DMS53 (cell line): ENCODE measurements at regions not wholly inside any gene's neighbourhood (a gene's known extent, or its start where the extent isn't known, plus 50 kb on each side); places are given as distances from the start of the nearest gene placed in this dataset.

Experiments
- DNase-seq: peaks from one replicate; lab custom pipeline; 2025; lab: John Stamatoyannopoulos, UW

DNA sequence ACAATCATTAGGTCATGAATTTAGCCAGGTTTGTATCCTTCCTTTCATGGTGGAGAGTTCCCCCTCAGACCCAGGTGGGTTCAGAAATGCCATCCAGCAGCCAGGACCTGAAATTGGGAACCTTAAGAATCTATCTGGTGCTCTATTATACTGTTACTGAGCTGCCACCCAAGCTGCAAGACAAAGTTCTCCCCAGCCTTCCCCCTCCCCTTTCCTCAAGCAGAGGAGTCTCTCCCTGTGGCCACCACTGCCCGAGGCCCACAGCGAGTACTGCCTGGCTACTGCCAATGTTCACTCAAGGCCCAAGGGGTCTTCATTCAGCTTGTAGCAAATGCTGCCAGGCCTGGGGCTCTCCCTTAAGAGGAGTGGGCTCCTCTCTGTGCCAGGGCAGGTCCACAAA, 133.8 kb downstream of the TMEM38B start:
- DNase-seq = no peak

DNA sequence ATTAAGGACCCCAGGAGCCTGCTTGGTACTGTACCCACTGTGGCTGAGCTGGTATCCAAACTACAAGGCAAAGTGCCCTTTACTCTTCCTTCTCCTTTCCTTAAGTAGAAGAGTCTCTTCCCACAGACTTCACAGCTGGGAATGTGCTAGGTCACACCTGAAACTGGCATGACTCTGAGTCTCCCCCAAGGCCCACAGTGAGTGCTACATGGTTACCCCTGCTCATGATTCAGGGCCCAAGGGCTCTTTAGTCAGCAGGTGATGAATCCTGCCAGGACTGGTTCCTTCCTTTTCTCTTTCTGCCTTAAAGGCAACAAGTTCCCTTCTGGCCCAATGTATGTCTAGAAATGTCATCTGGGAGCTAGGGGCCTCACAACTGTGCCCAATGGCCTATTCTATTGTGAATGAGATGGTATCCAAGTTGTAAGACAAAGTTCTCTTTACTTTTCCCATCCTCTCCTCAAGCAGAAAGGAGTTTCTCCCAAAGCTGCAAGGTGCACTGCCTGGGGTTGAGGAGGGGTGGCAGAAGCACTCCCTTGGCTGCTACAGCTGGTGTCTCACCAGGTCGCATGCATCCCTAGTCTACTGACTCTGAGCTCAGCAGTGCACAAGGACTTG, 134.4 kb downstream of the TMEM38B start:
- no peak for DNase-seq

DNA sequence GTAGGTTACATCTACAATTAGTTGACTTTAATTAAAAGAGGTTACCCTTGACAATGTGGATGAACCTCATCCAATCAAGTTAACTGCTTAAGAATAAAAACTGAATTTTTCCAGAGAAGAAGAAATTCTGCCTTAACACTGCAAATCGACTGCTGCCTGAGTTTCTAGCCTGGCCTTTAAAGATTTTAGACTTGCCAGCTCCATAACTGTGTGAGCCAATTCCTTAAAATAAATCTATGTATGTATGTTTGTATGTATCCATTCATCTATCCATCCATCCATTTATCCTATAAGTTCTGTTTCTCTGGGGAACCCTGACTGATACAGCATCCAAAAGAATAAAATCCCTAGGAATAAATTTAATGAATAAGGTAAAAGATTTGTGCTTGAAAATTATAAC, 136.1 kb downstream of the TMEM38B start:
- DNase-seq = no peak

DNA sequence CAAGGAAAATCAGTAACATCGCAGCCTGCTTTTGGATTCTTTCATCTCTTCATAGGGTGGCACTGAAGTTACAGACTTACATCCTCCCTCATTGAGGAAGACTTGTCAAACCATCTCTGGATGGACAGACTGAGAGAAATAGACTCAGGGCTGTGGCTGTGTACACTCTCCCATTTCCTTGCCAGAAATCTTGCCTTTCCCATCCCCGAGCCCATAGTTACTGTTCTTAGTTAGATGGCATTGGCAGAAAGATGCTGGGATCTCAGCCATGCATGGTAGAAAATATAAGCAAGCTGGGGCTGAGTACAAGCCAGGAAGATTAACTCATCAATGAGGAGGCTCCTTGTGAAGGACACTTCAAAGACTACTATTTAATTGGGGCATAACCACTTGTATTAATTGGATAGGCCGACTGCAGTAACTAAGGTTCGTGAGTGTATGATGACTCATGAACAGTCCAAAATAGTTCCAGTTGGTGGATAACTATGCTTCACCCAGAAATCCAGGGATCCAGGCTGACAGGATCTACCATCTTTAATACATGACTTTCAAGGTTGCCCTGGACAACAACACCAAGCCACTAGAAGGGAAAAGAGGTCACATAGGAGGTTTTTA, 137.9 kb downstream of the TMEM38B start:
- no peak for DNase-seq

DNA sequence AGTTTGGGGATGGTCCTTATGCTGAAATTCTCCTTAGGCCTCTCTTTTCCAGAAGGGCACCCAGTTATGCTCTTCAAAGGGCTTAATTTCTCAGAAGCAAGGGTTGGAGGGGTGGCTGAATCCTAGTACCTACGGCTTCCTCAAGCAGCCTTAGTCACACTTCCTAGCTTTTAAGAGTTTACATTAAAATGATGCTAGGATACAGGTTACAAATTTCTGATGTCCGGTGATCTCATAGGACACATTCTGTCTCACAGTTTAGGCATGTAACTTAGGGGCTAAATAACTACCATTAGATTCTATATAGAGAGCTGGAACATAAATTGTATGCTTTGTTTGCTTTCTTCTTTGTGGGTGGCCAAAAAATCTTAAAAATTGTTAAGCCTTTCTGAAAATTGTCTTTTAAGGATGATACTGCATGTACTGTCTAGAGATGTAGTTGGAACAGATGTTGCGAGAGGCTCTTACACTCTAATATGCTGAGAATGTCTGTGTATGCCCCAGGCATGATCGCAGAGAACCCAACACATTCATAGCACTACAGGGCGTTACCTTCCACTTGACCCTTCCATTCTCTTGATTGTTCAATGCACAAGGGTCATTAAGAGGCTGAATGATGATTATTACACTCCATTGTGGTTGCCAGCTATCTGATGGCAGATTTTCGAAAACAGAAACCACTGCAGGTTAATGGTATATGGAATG, 139.1 kb downstream of the TMEM38B start:
- DNase-seq = no peak

DNA sequence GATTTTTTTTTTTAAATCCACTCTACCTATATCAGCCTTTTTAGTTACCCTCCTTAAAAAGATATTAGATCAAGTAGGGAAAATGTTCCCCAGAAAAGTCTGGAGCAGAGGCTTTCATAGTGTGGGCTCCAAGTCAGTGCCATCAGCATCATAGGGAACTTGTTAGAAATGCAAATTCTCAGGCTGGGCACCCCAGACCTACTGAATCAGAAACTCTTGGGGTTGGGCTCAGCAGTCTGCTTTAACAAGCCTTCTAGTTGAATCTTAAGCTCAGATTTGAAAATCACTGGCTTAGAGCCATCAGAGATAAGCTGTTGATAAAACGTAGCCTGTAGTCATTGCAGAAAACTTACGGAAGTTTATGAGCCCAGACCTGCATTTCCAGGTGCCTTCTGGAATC, 140.1 kb downstream of the TMEM38B start:
- no peak for DNase-seq

DNA sequence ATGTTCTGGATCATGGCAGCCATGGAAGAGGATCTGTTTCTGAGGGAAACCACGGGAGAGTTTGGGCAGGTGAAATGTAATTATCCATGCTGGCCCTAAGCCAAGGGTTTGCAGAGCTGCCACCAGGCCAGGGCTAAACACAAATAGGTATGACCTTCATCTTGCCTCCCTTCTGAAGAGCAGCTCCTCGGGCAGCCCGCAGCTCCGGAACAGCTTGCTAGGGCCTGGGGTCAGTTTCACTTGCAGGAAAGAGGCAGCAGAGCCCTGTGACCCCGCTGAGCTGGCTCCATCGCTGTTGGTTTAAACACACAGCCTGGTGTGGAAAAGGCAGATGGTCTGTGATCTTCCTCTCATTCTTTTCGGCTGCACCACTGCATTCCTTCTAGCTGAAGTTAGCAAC, 141.4 kb downstream of the TMEM38B start:
- DNase-seq = peak; percentile 34

DNA sequence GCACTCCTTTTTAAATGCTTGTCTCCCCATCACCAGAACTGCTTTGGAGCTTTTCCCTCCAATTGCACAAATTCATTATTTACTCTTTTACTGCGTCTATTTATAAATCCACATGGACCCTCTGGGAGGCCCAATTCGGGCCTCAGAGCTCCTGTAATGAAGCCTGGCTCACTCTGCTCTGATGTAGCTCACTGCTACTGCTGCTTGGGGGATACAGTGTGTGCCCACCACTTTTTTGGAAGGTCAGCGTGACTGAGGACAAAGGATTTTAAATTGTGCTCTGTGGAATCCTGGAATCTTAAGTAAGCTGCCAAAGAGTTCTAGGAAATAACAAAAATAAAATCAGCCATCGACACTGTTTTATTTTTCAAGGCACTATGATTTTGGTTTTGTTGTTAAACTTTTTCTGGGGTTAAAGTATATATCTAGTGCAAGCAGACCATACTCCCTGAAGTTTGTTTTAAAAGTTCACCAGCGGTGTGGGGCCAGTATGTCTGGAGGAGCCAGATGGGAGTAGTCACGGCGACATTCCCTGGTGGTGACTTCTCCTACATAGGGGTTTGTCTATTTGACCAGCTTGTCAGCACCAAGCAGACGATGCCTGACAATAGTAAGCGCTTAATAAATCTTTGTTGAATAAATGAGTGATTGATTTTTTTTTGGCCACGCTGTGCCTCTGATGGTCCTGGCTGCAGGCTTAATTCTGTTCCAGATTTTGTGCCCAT, 142.8 kb downstream of the TMEM38B start:
- DNase-seq = no peak

DNA sequence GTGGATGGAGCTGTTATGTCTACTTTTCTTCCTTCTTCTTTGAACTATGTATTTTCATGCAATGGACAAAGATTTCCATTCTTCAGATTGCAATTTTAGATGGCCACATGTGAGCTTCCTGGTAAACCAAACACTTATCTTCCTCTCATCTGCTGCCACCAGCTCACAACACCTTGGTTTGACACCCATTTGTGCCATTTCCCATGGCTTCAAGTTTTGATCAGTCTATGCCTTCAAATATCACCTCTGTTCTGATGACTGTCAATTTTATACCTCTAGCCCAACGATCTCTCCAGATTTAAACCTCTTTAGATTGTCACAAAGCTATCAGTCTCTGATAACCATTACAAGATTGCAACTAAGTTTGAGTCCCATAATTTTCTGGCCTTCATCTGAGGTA, 147.2 kb downstream of the TMEM38B start:
- no peak for DNase-seq

DNA sequence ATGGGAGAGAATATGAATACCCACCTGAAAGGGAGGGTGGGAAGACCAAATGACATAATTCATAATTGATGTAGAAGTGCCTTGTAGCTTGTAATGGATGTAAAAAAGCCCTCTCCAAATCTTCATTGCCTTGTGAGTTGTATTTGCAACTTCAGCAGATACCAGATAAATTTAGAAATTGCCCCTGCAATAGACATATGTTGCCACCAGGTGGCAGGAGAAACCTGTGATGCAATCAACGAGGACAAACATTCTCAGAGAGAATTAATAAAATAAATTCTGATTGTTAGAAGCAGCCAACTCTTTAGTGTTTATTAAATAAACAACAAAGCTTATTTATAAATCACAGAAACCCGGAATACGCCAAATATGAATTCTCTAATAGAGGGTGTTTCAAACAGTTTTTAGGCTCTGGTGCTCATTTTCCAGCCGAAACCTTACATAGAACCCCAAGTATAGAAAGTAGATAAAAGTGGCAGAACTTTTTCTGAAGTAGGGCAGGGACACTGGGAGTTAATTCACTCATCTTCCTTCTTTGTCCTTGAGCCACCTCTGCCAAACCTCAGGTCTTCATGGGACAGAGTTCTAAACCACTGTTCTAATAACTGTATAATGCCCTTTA, 147.8 kb downstream of the TMEM38B start:
- DNase-seq = peak; percentile 54

DNA sequence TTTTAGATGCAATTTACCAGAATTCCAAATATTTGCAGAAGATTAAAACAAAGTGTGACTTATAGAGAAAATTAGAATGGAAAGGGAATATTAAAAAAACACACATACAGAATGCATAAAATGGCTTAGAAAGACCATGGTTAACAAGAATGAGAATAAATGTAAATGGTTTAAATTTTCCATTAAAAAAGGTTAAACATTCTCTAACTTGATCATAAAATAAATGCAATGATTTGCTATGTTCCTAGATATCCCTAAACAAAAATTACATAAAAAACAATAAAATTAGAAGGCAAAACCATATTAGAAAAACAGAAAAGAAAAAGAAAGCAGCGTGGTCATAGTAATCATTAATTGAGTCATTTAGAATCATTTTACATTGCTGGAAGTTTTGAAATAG, 152.5 kb downstream of the TMEM38B start:
- no peak for DNase-seq

DNA sequence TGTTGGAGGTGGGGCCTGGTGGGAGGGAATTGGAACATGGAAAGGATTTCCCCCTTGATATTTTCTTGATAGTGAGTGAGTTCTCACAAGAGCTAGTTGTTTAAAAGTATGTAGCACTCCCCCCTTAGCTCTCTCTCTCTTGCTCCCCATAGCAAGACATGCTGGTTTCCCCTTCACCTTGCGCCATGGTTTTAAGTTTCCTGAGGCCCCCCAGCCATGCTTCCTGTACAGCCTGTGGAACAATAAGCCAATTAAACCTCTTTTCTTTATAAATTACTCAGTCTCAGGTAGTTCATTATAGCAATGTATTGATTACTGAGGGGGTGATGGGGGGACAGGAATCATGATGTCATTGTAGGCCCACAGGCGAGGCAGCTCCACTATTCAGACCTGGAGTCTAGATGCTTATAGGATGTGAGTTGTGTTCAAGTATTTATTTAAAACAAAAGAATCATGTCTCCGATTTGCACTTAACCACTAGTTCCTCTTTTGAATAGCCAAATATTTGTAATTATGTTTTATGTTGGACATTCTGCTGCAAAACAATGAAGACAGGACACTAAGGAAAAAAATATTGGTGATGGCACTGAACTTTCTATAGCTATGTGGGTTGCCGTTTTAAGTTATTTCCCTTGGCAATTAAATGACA, 156.6 kb downstream of the TMEM38B start:
- DNase-seq = no peak

DNA sequence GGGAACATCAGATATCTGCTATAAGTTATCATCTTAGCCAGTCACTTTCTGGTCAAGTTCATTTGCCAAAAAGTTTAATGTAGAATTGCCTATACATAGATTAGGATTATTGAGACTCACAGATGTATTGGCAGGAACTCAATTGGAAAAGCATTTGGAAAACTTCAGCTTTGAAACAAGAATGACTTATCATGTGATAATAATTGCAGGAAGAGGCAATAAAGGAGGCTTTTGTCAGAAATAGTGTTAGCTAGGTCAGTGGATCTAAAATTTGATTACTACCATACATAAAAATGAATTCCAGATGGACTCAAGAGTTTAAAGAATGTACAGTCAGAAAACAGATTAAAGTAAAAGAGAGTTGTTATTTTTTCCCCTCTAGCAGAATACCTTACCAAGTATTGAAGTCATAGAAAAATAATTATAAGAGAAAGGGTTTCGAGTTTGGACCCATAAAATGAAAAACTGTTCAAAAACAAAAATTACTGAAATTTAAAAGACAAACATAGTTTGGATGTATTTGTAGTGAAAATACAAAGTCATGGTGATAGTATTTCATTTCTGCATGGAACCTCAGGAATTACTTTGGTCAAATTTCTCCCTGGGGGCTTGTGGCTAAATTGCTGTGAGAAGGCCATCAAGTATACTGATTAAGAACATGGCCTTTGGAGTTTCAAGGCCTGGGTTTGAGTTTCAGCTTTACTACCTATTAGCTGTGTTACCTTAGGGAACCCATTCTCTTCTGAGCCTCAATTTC, 159.9 kb downstream of the TMEM38B start:
- DNase-seq = no peak

DNA sequence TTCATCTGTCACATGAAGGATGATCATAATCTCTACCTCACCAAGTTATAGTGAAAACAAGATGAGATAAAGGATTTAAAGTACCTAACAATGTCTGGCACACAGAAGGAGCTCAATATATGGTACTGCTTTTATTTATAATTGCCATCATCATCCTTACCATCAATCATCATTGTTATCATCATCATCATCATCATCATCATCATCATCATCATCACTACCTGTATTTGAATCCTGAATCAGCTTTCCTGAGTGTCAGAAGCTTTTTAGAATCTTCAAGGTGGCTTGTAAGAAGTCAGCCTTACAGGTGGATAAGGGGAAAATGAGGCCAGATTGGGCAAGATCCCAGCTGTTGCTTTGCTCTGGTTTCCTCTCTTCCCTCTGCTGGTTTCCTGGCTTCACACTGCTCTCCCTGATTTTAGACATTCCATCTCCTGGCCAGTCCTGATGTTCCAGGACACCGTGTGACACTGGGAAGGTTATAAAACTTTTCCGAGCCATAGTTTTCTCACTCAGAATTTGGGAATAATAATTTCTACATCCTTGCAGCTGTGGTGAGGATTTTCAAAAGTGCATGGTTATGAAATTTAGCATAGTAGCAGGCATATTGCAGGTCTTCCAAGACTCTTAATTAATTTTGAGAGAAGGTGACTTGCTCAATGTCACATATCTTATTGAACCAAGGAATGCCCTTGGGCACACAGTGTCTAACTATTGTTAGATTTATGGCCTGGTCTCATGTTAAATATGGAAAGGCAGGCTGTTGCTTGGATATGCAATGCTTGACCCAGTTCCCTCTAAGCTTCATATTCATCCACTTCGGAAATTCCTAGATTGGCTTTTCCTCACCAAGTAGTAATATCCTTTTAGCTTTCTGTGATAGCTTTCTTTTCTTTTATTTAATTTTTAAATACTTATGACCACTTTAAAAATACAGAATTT, 160.7 kb downstream of the TMEM38B start:
- DNase-seq = no peak

DNA sequence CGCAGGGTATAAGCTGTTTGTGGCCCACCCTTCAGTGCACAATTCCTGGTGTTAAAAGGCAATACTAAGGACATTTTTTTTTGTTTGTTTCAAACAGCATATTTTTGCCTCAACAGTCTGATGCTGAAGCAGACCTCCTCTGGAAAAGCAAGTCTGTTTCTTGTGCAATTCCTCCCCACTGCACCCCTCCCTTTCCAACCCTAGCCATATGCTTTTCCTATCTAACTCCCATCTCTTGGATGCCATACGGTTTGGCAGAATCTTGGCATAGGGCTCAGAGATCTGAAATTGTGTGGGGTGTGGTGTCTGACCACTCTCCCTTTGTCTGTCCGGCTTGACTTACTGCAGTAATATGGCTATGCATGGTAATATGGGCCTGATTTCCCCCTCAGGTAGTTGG, 161.6 kb downstream of the TMEM38B start:
- no peak for DNase-seq

DNA sequence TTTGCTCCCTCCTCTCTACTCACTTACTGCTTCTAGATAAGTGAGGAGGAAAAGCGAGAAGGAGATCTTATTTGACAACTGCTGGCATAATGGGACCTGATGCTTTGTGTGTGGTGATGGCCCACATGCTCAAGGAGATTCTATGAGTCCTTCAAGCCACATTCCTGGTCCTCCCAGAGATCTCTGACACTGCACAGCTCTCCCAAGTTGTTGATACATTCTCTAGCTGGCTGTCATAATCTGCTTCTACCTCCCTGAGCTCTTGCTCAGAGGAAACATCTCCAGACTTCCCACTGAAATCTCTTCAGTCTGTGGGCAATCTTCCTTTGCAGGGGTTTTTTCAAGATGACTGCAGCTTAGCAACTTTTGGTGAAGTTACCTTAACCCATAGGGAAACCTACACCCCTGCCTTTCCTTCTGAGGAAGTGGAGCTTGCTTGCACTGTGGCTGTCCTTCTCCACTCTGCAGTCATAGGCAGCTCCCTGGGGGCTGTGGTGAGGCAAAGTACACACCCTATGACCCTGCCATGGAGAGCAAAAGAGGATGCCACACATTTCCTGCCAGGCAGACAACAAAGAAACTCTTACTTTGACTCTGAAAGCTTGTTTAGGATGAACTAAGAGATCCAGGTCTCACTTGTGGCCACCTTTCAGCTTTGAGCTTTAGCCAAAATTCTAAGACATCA, 163.8 kb downstream of the TMEM38B start:
- DNase-seq = no peak

DNA sequence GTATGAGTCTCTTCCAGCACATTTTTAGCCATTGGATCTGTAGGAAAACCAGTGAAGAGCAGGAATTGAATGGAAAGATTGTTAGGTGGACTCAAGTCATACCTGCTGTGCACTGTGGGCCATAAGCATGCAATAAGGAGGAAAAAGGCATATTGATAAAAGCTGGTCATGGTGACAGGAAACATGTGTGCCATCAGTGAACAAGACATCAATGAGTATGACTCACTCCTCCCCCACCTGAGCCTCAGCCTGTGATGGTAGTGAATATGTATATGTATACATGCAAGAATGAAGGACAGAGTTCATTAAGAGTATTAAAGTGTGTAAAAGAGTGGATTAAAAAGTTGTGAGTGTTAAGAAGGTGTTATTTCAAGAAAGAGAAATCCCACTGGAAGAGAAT, 164.5 kb downstream of the TMEM38B start:
- DNase-seq = no peak

DNA sequence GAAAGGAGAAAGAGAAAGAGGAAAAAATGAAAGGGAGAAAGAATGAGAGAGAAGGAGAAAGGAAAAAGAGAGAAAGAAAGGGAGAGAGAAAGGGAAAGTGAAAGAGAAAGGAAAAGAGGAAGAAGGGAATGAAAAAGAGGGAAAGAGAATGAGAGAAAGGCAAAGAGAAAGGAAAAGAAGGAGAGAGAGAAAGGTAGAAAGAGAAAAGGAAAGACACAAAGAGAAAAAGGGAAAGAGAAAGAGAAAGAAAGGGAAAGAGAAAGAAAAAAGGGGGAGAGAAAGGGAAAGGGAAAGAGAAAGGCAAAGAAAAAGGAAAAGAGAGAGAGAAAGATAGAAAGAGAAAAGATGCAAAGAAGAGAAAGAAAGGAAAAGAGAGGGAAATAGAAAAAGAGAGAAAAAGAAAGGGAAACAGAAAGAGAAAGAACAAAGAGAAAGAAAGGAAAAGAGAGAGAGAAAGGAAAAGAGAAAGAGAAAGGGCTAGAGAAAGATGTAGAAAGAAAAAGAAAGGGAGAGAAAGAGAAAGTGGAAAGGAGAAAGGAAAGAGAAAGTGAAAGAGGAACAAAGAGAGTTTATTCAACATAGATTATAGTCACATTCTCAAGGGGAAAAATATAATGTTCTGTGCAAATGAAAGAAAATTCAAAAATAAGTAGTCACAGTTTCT, 165.2 kb downstream of the TMEM38B start:
- DNase-seq = no peak

DNA sequence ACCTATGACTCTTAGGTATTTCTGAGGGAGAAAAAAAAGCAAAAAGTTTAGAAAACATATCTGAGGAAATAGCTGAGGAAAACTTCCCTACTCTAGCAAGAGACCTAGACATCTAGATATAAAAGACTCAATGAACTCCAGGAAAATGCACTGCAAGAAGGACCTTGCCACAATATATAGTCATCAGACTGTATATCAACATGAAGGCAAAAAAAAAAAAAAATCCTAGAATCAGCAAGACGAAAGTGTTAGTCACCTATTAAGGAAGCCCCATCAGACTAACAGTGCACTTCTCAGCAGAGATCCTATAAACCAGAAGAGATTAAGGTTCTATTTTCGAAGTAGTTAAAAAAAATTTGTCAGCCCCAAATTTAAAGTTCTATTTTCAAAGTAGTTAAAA, 166.2 kb downstream of the TMEM38B start:
- DNase-seq = no peak
